ENCODE measurements at regions not wholly inside any gene's neighbourhood (a gene's known extent, or its start where the extent isn't known, plus 50 kb on each side); places are given as distances from the start of the nearest gene placed in this dataset.

DNA sequence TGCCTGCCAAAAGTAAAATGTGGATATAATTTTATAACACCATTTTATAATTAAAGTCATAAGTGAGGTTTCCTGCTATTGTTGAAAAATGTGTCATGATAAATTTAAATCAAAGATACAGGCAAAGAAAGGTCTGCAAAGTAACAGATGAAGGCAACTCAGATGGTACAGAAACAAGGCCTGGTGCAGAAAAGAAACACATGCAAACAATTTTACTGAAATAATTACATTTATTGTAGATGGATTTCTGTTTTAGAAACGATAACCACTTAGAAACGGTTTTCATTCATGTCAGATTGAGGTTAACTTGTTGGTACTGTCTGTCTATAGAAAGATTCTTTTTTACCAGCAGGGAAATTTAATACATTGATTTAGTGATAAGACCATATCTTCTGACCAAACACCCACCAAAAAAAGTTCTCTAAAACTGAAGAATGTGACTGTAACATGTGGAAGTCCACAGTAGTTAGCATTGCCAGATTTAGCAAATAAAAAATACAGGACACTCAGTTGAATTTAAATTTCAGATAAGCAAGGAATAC is 105.5 kb upstream of the FERMT1 start:
- FAIRE-seq (no peak), DNase-seq (ENCODE audit: insufficient read length, low spot score) (no peak)
- TF ChIP-seq TAF1 (IDR thresholded peaks at IDR 0.05; ENCODE audit: low read depth, low read length) (no peak), POLR2A (IDR thresholded peaks at IDR 0.05; ENCODE audit: low read depth, low read length) (no peak), POU2F2 (IDR thresholded peaks at IDR 0.05; ENCODE audit: low read depth, low read length) (no peak), PAX5 (IDR thresholded peaks at IDR 0.05; ENCODE audit: insufficient read depth, low read length, severe bottlenecking) (no peak), POLR2AphosphoS5 (IDR thresholded peaks at IDR 0.05; ENCODE audit: low read depth, low read length) (no peak), SPI1 (IDR thresholded peaks at IDR 0.05; ENCODE audit: low read depth, low read length) (no peak)

DNA sequence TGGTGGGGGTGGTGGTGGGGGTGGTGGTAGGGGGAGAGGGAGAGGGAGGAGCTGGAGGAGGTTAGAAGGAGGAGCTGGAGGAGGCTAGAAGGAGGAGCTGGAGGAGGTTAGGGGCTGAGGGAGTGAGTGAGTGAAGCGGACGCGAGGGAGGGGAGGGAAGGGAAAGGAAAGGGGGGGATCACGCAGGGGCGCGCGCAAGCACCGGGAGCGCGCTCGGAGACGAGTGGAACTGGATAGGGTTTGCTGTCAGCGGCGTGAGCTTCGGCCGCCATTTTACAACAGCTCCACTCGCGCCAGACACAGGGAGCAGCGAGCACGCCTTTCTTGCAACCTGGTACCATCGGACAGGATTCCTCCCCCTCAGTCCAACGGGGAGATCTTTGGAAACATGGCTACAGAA is 90.5 kb upstream of the FERMT1 start:
- no peak for DNase-seq (ENCODE audit: insufficient read length, low spot score)
- no peak for FAIRE-seq
- TF ChIP-seq PAX5 (IDR thresholded peaks at IDR 0.05; ENCODE audit: insufficient read depth, low read length, severe bottlenecking) (no peak), POLR2A (IDR thresholded peaks at IDR 0.05; ENCODE audit: low read depth, low read length) (no peak), TAF1 (IDR thresholded peaks at IDR 0.05; ENCODE audit: low read depth, low read length) (no peak), SPI1 (IDR thresholded peaks at IDR 0.05; ENCODE audit: low read depth, low read length) (no peak), POU2F2 (IDR thresholded peaks at IDR 0.05; ENCODE audit: low read depth, low read length) (no peak), POLR2AphosphoS5 (IDR thresholded peaks at IDR 0.05; ENCODE audit: low read depth, low read length) (no peak)

DNA sequence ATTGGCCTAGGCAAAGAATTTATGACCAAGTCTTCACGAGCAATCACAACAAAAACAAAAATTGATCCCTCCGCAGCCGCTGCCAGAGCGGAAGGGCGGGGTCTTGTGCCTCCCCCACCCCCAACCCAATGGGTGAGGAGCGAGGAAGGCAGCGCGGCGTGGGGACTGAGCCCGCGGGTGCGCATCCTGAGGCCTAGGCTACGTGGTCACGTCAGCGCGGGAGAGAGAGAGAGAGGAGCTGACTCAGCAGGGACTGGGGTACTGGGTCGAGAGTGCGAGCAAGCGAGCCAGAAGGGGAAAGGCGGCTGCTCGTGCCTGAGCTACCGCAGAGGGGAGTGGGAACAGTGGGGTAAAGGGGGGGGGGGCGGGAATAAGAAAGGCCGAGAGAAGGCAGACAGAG is 90.1 kb upstream of the FERMT1 start:
- TF ChIP-seq TAF1 (IDR thresholded peaks at IDR 0.05; ENCODE audit: low read depth, low read length) = no peak
- TF ChIP-seq PAX5 (IDR thresholded peaks at IDR 0.05; ENCODE audit: insufficient read depth, low read length, severe bottlenecking) = no peak
- no peak for TF ChIP-seq POLR2A (IDR thresholded peaks at IDR 0.05; ENCODE audit: low read depth, low read length)
- no peak for TF ChIP-seq POU2F2 (IDR thresholded peaks at IDR 0.05; ENCODE audit: low read depth, low read length)
- TF ChIP-seq POLR2AphosphoS5 (IDR thresholded peaks at IDR 0.05; ENCODE audit: low read depth, low read length) = no peak
- no peak for FAIRE-seq
- no peak for DNase-seq (ENCODE audit: insufficient read length, low spot score)

DNA sequence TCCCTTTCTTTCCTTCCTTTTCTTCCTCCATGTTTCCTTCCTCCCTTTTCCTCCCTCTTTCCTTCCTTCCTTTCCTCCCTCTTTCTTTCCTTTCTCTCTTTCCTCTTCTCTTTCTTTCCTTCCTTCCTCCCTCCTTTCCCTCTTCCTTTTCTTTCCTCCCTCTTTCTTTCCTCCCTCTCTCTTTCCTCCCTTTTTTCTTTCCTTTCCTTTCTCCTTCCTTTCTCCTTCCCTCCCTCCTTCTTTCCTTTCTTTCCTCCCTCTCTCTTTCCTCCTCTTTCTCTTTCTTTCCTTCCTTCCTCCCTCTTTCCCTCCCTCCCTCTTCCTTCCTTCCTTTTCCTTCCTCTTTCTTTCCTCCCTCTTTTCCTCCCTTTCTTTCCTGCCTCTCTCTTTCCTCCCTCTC is 86.3 kb upstream of the FERMT1 start:
- FAIRE-seq (no peak), DNase-seq (ENCODE audit: insufficient read length, low spot score) (no peak)
- TF ChIP-seq PAX5 (IDR thresholded peaks at IDR 0.05; ENCODE audit: insufficient read depth, low read length, severe bottlenecking) (no peak), TAF1 (IDR thresholded peaks at IDR 0.05; ENCODE audit: low read depth, low read length) (no peak), POLR2A (IDR thresholded peaks at IDR 0.05; ENCODE audit: low read depth, low read length) (no peak), SPI1 (IDR thresholded peaks at IDR 0.05; ENCODE audit: low read depth, low read length) (no peak), POLR2AphosphoS5 (IDR thresholded peaks at IDR 0.05; ENCODE audit: low read depth, low read length) (no peak)

DNA sequence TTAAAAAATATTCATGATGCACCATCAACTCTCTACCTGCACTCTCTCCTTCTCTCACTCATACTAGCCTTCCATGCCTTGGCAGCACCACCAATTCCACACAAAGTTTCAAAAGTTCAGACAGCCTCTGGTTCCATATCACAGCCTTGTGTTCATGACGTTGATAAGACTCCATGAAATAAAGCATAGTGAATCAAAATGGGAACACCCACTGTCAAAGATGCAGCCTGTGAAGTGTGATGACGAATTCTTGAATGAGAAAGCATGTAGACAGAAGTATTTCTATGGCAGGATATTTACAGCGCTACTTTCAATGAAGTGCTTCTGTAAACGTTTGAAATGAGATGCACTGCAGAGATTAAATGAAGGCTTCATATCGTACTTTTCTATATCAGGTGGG is 77.3 kb upstream of the FERMT1 start:
- DNase-seq (ENCODE audit: insufficient read length, low spot score) = no peak
- TF ChIP-seq POLR2AphosphoS5 (IDR thresholded peaks at IDR 0.05; ENCODE audit: low read depth, low read length) = no peak
- TF ChIP-seq SPI1 (IDR thresholded peaks at IDR 0.05; ENCODE audit: low read depth, low read length) = no peak
- no peak for TF ChIP-seq PAX5 (IDR thresholded peaks at IDR 0.05; ENCODE audit: insufficient read depth, low read length, severe bottlenecking)
- no peak for TF ChIP-seq POU2F2 (IDR thresholded peaks at IDR 0.05; ENCODE audit: low read depth, low read length)
- TF ChIP-seq TAF1 (IDR thresholded peaks at IDR 0.05; ENCODE audit: low read depth, low read length) = no peak
- no peak for TF ChIP-seq POLR2A (IDR thresholded peaks at IDR 0.05; ENCODE audit: low read depth, low read length)
- FAIRE-seq = no peak

DNA sequence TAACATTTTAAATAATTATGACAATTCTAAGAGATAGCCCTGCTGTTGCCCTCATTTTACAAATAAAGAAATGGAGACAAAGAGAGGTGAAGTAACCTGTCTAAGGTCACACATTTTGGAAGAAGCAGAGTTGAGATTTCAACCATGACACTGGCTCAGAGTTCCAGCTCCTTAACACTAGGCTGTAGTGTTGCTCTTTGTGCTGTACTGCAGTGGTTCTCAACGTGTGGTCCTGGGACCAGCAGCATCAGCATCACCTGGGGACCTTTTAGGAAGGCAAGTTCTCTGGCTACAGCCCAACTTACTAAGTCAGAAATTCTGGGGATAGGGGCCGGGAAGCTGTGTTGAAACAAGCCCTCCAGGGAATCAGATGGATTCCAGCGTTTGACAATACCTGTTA is 62.4 kb upstream of the FERMT1 start:
- no peak for TF ChIP-seq POLR2AphosphoS5 (IDR thresholded peaks at IDR 0.05; ENCODE audit: low read depth, low read length)
- no peak for TF ChIP-seq PAX5 (IDR thresholded peaks at IDR 0.05; ENCODE audit: insufficient read depth, low read length, severe bottlenecking)
- TF ChIP-seq POU2F2 (IDR thresholded peaks at IDR 0.05; ENCODE audit: low read depth, low read length) = no peak
- no peak for TF ChIP-seq POLR2A (IDR thresholded peaks at IDR 0.05; ENCODE audit: low read depth, low read length)
- no peak for FAIRE-seq
- no peak for DNase-seq (ENCODE audit: insufficient read length, low spot score)

DNA sequence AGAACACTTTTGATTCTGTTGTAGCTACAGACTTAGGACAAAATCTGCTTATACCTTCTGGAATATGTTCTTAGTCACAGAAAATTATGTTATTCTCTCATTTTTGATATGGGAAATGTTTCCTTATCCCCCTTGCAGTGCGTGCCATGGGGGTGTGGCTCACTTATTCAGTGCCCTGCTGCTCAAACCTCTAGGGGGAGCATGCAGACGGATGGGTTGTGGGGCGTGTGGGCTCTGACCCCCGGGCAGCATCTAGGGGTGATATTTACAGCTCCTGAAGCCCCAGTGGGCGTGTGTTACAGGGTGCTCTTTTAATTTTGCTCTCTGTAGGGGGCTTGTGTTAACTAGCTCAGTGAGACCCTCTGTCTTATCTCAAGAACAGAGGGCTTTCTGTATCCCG is 61.3 kb upstream of the FERMT1 start:
- TF ChIP-seq POU2F2 (IDR thresholded peaks at IDR 0.05; ENCODE audit: low read depth, low read length) = no peak

DNA sequence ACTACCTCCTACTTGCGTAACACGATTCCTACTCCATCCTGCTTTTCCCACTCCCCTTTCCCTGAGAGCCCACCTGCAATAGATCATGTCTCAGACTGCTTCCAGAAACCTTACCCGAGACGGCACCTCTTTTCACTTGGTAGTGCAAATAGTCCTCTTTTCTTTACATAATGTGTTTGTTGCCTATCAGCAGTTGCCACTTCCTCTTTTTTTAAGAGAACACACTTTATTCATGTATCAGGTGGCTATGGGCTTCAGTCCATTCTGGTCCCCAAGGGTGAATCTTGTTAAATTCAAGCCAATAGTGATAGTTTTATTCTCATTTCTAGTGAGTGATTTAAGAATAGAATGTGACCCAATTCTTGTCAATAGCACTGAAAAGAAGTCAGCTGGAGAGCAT is 57.7 kb upstream of the FERMT1 start:
- FAIRE-seq (no peak), DNase-seq (ENCODE audit: insufficient read length, low spot score) (no peak)
- TF ChIP-seq PAX5 (IDR thresholded peaks at IDR 0.05; ENCODE audit: insufficient read depth, low read length, severe bottlenecking) (no peak), SPI1 (IDR thresholded peaks at IDR 0.05; ENCODE audit: low read depth, low read length) (peak; percentile 86)

More for the DNA sequence above, 61.3 kb upstream of the FERMT1 start:
- FAIRE-seq (no peak), DNase-seq (ENCODE audit: insufficient read length, low spot score) (no peak)

DNA sequence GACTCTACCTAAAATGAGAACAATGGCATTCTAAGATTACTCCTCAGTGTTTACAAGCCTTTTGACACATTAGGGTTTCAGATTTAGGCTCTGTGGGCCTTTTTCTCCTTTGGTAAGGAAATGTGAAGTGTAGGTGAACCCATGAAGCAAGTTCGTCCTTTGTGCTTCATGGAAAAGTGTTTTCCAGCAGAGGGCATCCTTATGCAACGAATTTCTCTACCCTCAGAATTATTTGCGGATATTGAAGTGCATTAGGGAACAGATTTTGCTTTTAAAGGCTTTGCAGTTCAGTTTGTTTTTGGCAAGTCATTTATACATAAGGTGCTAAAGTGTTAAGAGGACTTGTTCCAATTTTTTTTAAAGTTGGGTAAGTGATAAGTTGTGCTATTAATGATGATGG is 55.7 kb upstream of the FERMT1 start:
- no peak for TF ChIP-seq POLR2AphosphoS5 (IDR thresholded peaks at IDR 0.05; ENCODE audit: low read depth, low read length)
- no peak for TF ChIP-seq PAX5 (IDR thresholded peaks at IDR 0.05; ENCODE audit: insufficient read depth, low read length, severe bottlenecking)
- no peak for TF ChIP-seq SPI1 (IDR thresholded peaks at IDR 0.05; ENCODE audit: low read depth, low read length)
- no peak for TF ChIP-seq POLR2A (IDR thresholded peaks at IDR 0.05; ENCODE audit: low read depth, low read length)
- TF ChIP-seq TAF1 (IDR thresholded peaks at IDR 0.05; ENCODE audit: low read depth, low read length) = no peak
- TF ChIP-seq POU2F2 (IDR thresholded peaks at IDR 0.05; ENCODE audit: low read depth, low read length) = no peak
- DNase-seq (ENCODE audit: insufficient read length, low spot score) (no peak), FAIRE-seq (no peak)

DNA sequence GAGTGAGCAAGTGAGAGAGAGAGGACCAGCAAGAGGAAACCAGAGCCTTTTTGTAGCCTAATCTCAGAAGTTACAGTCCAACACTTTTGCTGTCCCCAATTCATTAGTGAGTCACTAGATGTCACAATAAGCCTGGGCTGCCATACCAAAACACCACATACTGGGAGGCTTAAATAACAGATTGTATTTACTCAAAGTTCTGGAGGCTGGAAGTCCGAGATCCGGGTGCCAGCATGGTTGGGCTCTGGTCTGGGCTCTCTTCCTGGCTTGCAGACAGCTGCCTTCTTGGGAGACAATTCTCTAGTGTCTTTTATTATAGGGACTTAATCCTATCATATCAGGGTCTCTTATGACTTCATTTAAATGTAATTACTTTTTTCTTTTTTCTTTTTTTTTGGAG is 50.7 kb upstream of the FERMT1 start:
- DNase-seq (ENCODE audit: insufficient read length, low spot score) (no peak), FAIRE-seq (no peak)
- TF ChIP-seq PAX5 (IDR thresholded peaks at IDR 0.05; ENCODE audit: insufficient read depth, low read length, severe bottlenecking) (no peak), POU2F2 (IDR thresholded peaks at IDR 0.05; ENCODE audit: low read depth, low read length) (no peak), TAF1 (IDR thresholded peaks at IDR 0.05; ENCODE audit: low read depth, low read length) (no peak), SPI1 (IDR thresholded peaks at IDR 0.05; ENCODE audit: low read depth, low read length) (no peak), POLR2A (IDR thresholded peaks at IDR 0.05; ENCODE audit: low read depth, low read length) (no peak), POLR2AphosphoS5 (IDR thresholded peaks at IDR 0.05; ENCODE audit: low read depth, low read length) (no peak)

All from GM12891 (cell line).